ENCODE measurements at regions not wholly inside any gene's neighbourhood (a gene's known extent, or its start where the extent isn't known, plus 50 kb on each side); places are given as distances from the start of the nearest gene placed in this dataset.
"Not testable (repeated sequence)": the region's sequence is repeated elsewhere in the genome, so short reads cannot be mapped to it uniquely, and the experiment has no call there.

GRCh38 chr9:42792725-42793124, 609.3 kb downstream of the SPATA31A6 start:
- H3K27ac ChIP-seq (ENCODE audit: low read depth in 2 of 2, low read length in 1 of 2); H3K4me3 ChIP-seq (ENCODE audit: low read depth in 1 of 2, low read length in 2 of 2); H3K9me3 ChIP-seq (ENCODE audit: control insufficient read depth in 2 of 2, insufficient read depth in 1 of 2, low read depth in 1 of 2, low read length in 1 of 2); H3K27me3 ChIP-seq (ENCODE audit: control insufficient read depth in 1 of 2, insufficient read depth in 2 of 2, low read length in 2 of 2); H3K36me3 ChIP-seq (ENCODE audit: control insufficient read depth in 2 of 2, insufficient read depth in 2 of 2, low read length in 1 of 2); H3K4me1 ChIP-seq (ENCODE audit: control insufficient read depth in 2 of 2, insufficient read depth in 2 of 2, low read length in 1 of 2): not testable (repeated sequence)
- 60 to 76% methylated on average over 15 to 16 of the region's 16 CpGs for WGBS, 2 donors

GRCh38 chr9:42798571-42798970, 615.1 kb downstream of the SPATA31A6 start:
- not testable (repeated sequence) for H3K9me3 ChIP-seq (ENCODE audit: control insufficient read depth in 2 of 2, insufficient read depth in 1 of 2, low read depth in 1 of 2, low read length in 1 of 2); H3K36me3 ChIP-seq (ENCODE audit: control insufficient read depth in 2 of 2, insufficient read depth in 2 of 2, low read length in 1 of 2); H3K27ac ChIP-seq (ENCODE audit: low read depth in 2 of 2, low read length in 1 of 2); H3K27me3 ChIP-seq (ENCODE audit: control insufficient read depth in 1 of 2, insufficient read depth in 2 of 2, low read length in 2 of 2); H3K4me1 ChIP-seq (ENCODE audit: control insufficient read depth in 2 of 2, insufficient read depth in 2 of 2, low read length in 1 of 2); H3K4me3 ChIP-seq (ENCODE audit: low read depth in 1 of 2, low read length in 2 of 2)
- WGBS, 2 donors: 5 to 14% methylated on average over 1 of the region's 1 CpG

- WGBS, 2 donors: 69 to 71% methylated on average over 4 of the region's 4 CpGs
- H3K4me3 ChIP-seq (ENCODE audit: low read depth in 1 of 2, low read length in 2 of 2); H3K36me3 ChIP-seq (ENCODE audit: control insufficient read depth in 2 of 2, insufficient read depth in 2 of 2, low read length in 1 of 2); H3K27ac ChIP-seq (ENCODE audit: low read depth in 2 of 2, low read length in 1 of 2); H3K9me3 ChIP-seq (ENCODE audit: control insufficient read depth in 2 of 2, insufficient read depth in 1 of 2, low read depth in 1 of 2, low read length in 1 of 2); H3K27me3 ChIP-seq (ENCODE audit: control insufficient read depth in 1 of 2, insufficient read depth in 2 of 2, low read length in 2 of 2); H3K4me1 ChIP-seq (ENCODE audit: control insufficient read depth in 2 of 2, insufficient read depth in 2 of 2, low read length in 1 of 2): not testable (repeated sequence)
These were observed 619.3 kb downstream of the SPATA31A6 start for GRCh38 chr9:42802716-42803115.

- H3K36me3 ChIP-seq (ENCODE audit: control insufficient read depth in 2 of 2, insufficient read depth in 2 of 2, low read length in 1 of 2); H3K4me3 ChIP-seq (ENCODE audit: low read depth in 1 of 2, low read length in 2 of 2); H3K4me1 ChIP-seq (ENCODE audit: control insufficient read depth in 2 of 2, insufficient read depth in 2 of 2, low read length in 1 of 2); H3K27me3 ChIP-seq (ENCODE audit: control insufficient read depth in 1 of 2, insufficient read depth in 2 of 2, low read length in 2 of 2); H3K27ac ChIP-seq (ENCODE audit: low read depth in 2 of 2, low read length in 1 of 2); H3K9me3 ChIP-seq (ENCODE audit: control insufficient read depth in 2 of 2, insufficient read depth in 1 of 2, low read depth in 1 of 2, low read length in 1 of 2): not testable (repeated sequence)
- WGBS, 2 donors: 33 to 37% methylated on average over 15 to 21 of the region's 25 CpGs
These were observed 623.2 kb downstream of the SPATA31A6 start for GRCh38 chr9:42806674-42807073.

- H3K4me3 ChIP-seq (ENCODE audit: low read depth in 1 of 2, low read length in 2 of 2); H3K36me3 ChIP-seq (ENCODE audit: control insufficient read depth in 2 of 2, insufficient read depth in 2 of 2, low read length in 1 of 2); H3K9me3 ChIP-seq (ENCODE audit: control insufficient read depth in 2 of 2, insufficient read depth in 1 of 2, low read depth in 1 of 2, low read length in 1 of 2); H3K27ac ChIP-seq (ENCODE audit: low read depth in 2 of 2, low read length in 1 of 2); H3K27me3 ChIP-seq (ENCODE audit: control insufficient read depth in 1 of 2, insufficient read depth in 2 of 2, low read length in 2 of 2); H3K4me1 ChIP-seq (ENCODE audit: control insufficient read depth in 2 of 2, insufficient read depth in 2 of 2, low read length in 1 of 2): not testable (repeated sequence)
- WGBS, 2 donors: 80 to 83% methylated on average over 1 of the region's 1 CpG
These were observed 638.0 kb downstream of the SPATA31A6 start for GRCh38 chr9:42821468-42821867.

- H3K36me3 ChIP-seq (ENCODE audit: control insufficient read depth in 2 of 2, insufficient read depth in 2 of 2, low read length in 1 of 2); H3K4me1 ChIP-seq (ENCODE audit: control insufficient read depth in 2 of 2, insufficient read depth in 2 of 2, low read length in 1 of 2); H3K9me3 ChIP-seq (ENCODE audit: control insufficient read depth in 2 of 2, insufficient read depth in 1 of 2, low read depth in 1 of 2, low read length in 1 of 2); H3K4me3 ChIP-seq (ENCODE audit: low read depth in 1 of 2, low read length in 2 of 2); H3K27me3 ChIP-seq (ENCODE audit: control insufficient read depth in 1 of 2, insufficient read depth in 2 of 2, low read length in 2 of 2); H3K27ac ChIP-seq (ENCODE audit: low read depth in 2 of 2, low read length in 1 of 2): not testable (repeated sequence)
- WGBS, 2 donors: no CpG with 5 or more reads among the region's 3 CpGs
These were observed 664.7 kb downstream of the SPATA31A6 start for GRCh38 chr9:42848156-42848555.

- H3K9me3 ChIP-seq (ENCODE audit: control insufficient read depth in 2 of 2, insufficient read depth in 1 of 2, low read depth in 1 of 2, low read length in 1 of 2); H3K36me3 ChIP-seq (ENCODE audit: control insufficient read depth in 2 of 2, insufficient read depth in 2 of 2, low read length in 1 of 2); H3K4me1 ChIP-seq (ENCODE audit: control insufficient read depth in 2 of 2, insufficient read depth in 2 of 2, low read length in 1 of 2); H3K27me3 ChIP-seq (ENCODE audit: control insufficient read depth in 1 of 2, insufficient read depth in 2 of 2, low read length in 2 of 2); H3K4me3 ChIP-seq (ENCODE audit: low read depth in 1 of 2, low read length in 2 of 2); H3K27ac ChIP-seq (ENCODE audit: low read depth in 2 of 2, low read length in 1 of 2): not testable (repeated sequence)
- WGBS, 2 donors: 41 to 45% methylated on average over 32 to 45 of the region's 48 CpGs
These were observed 667.6 kb downstream of the SPATA31A6 start for GRCh38 chr9:42850896-42851693.

- not testable (repeated sequence) for H3K4me1 ChIP-seq (ENCODE audit: control insufficient read depth in 2 of 2, insufficient read depth in 2 of 2, low read length in 1 of 2); H3K27me3 ChIP-seq (ENCODE audit: control insufficient read depth in 1 of 2, insufficient read depth in 2 of 2, low read length in 2 of 2); H3K9me3 ChIP-seq (ENCODE audit: control insufficient read depth in 2 of 2, insufficient read depth in 1 of 2, low read depth in 1 of 2, low read length in 1 of 2); H3K27ac ChIP-seq (ENCODE audit: low read depth in 2 of 2, low read length in 1 of 2); H3K36me3 ChIP-seq (ENCODE audit: control insufficient read depth in 2 of 2, insufficient read depth in 2 of 2, low read length in 1 of 2); H3K4me3 ChIP-seq (ENCODE audit: low read depth in 1 of 2, low read length in 2 of 2)
- WGBS, 2 donors: 21 to 24% methylated on average over 13 to 23 of the region's 23 CpGs
These were observed 668.2 kb downstream of the SPATA31A6 start for GRCh38 chr9:42851701-42852100.

GRCh38 chr9:42852133-42852930, 668.9 kb downstream of the SPATA31A6 start:
- not testable (repeated sequence) for H3K4me1 ChIP-seq (ENCODE audit: control insufficient read depth in 2 of 2, insufficient read depth in 2 of 2, low read length in 1 of 2); H3K36me3 ChIP-seq (ENCODE audit: control insufficient read depth in 2 of 2, insufficient read depth in 2 of 2, low read length in 1 of 2); H3K27ac ChIP-seq (ENCODE audit: low read depth in 2 of 2, low read length in 1 of 2); H3K9me3 ChIP-seq (ENCODE audit: control insufficient read depth in 2 of 2, insufficient read depth in 1 of 2, low read depth in 1 of 2, low read length in 1 of 2); H3K27me3 ChIP-seq (ENCODE audit: control insufficient read depth in 1 of 2, insufficient read depth in 2 of 2, low read length in 2 of 2)
- 3 to 19% methylated on average over 57 to 66 of the region's 66 CpGs for WGBS, 2 donors
- H3K4me3 ChIP-seq (ENCODE audit: low read depth in 1 of 2, low read length in 2 of 2): peak overlapping the region in 1 of 2 donors; percentile 6

GRCh38 chr9:42860133-42860532, 676.7 kb downstream of the SPATA31A6 start:
- not testable (repeated sequence) for H3K27me3 ChIP-seq (ENCODE audit: control insufficient read depth in 1 of 2, insufficient read depth in 2 of 2, low read length in 2 of 2); H3K4me3 ChIP-seq (ENCODE audit: low read depth in 1 of 2, low read length in 2 of 2); H3K4me1 ChIP-seq (ENCODE audit: control insufficient read depth in 2 of 2, insufficient read depth in 2 of 2, low read length in 1 of 2); H3K27ac ChIP-seq (ENCODE audit: low read depth in 2 of 2, low read length in 1 of 2); H3K36me3 ChIP-seq (ENCODE audit: control insufficient read depth in 2 of 2, insufficient read depth in 2 of 2, low read length in 1 of 2); H3K9me3 ChIP-seq (ENCODE audit: control insufficient read depth in 2 of 2, insufficient read depth in 1 of 2, low read depth in 1 of 2, low read length in 1 of 2)
- WGBS, 2 donors: 37 to 56% methylated on average over 1 of the region's 1 CpG
